ENCODE measurements at regions not wholly inside any gene's neighbourhood (a gene's known extent, or its start where the extent isn't known, plus 50 kb on each side); places are given as distances from the start of the nearest gene placed in this dataset.

DNA sequence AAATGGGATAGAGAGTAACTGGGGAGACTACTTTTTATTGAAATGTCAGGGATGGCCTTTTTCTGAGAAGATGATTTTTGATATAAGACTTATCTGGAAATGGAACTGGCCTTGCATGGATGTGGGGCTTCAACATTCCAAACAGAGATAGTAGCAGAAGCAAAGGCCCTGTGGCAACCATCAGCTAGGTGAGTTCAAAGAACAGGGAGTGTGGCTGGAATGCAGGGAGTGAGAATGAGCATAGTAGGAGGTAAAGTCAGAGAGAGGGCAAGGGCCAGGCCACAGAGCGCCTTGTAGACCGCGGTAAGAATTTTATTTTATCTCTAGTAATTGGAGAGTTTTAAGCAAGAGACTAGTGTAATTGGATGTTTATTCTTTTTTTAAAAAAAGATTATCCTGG is 227.0 kb upstream of the B3GALT2 start:
- Histone ChIP-seq H4K12ac (ENCODE audit: low read depth, low read length) (no peak overlapping the region), H3K18ac (ENCODE audit: low read length) (no peak overlapping the region), H4K8ac (ENCODE audit: low read depth, low read length) (no peak overlapping the region), H2BK5ac (ENCODE audit: low read depth, low read length, poor library complexity) (no peak overlapping the region), H3K4me3 (ENCODE audit: low read depth, low read length) (no peak overlapping the region), H4K91ac (ENCODE audit: low read depth, low read length) (no peak overlapping the region), H3K4me1 (ENCODE audit: control insufficient read depth in 1 of 2, insufficient read depth in 2 of 2, low read length in 2 of 2) (no peaks in the 10 kb centered on the region), H3K79me2 (ENCODE audit: control insufficient read depth, insufficient read depth, low read length, poor library complexity) (no peaks in the 10 kb centered on the region), H2AFZ (ENCODE audit: insufficient read depth, low read length, poor library complexity) (no peak overlapping the region), H2AK5ac (ENCODE audit: low read length) (no peak overlapping the region), H3K9me3 (ENCODE audit: insufficient read depth, low read depth, low read length) (no peaks in the 10 kb centered on the region), H2BK12ac (ENCODE audit: low read length) (no peak overlapping the region), H3K79me1 (ENCODE audit: low read length) (no peaks in the 10 kb centered on the region), H3K9ac (ENCODE audit: low read length) (no peak overlapping the region), H3K27ac (ENCODE audit: low read depth, low read length) (no peak overlapping the region), H3K14ac (ENCODE audit: low read length) (no peak overlapping the region), H3K27me3 (ENCODE audit: insufficient read depth, low read length) (no peaks in the 10 kb centered on the region), H3K36me3 (ENCODE audit: control insufficient read depth in 1 of 2, insufficient read depth in 2 of 2, low read length in 2 of 2) (no peaks in the 10 kb centered on the region), H3K4me2 (ENCODE audit: low read length) (no peak overlapping the region), H3K23ac (ENCODE audit: low read length) (no peak overlapping the region), H2BK120ac (ENCODE audit: insufficient read depth, low read length, poor library complexity) (no peak overlapping the region), H3K4ac (ENCODE audit: low read depth, low read length) (no peak overlapping the region)
- WGBS (ENCODE audit: extremely low coverage, insufficient coverage, insufficient read length): no CpG with 5 or more reads among the region's 3 CpGs
- DNase-seq: peak; percentile 59 to 72

DNA sequence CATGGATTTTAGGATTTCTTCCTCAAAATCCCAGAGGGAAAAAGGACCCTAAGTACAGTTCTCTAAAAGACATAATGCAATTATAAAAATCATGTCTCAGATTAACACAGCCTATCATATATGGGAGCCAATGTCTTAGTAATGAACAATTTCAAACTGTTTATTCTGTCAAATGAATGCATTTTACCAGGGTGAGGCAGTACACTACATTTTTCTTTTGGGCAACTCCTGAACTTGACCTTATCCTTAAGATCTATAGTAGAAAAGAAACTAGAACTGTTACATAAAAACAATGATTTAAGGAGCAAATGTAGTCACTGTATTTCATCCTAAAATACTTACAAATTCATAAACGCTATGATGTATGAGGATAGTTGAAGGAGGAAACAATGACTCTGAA is 226.3 kb upstream of the B3GALT2 start:
- Histone ChIP-seq H3K27me3 (ENCODE audit: insufficient read depth, low read length) (no peaks in the 10 kb centered on the region), H3K9me3 (ENCODE audit: insufficient read depth, low read depth, low read length) (no peaks in the 10 kb centered on the region), H3K79me2 (ENCODE audit: control insufficient read depth, insufficient read depth, low read length, poor library complexity) (no peaks in the 10 kb centered on the region), H2BK5ac (ENCODE audit: low read depth, low read length, poor library complexity) (no peak overlapping the region), H3K4me3 (ENCODE audit: low read depth, low read length) (no peak overlapping the region), H3K4me1 (ENCODE audit: control insufficient read depth in 1 of 2, insufficient read depth in 2 of 2, low read length in 2 of 2) (peaks cover 0 to 6% of the 10 kb centered on the region in 2 experiments), H3K4me2 (ENCODE audit: low read length) (no peak overlapping the region), H2AK5ac (ENCODE audit: low read length) (no peak overlapping the region), H3K9ac (ENCODE audit: low read length) (no peak overlapping the region), H3K14ac (ENCODE audit: low read length) (no peak overlapping the region), H3K4ac (ENCODE audit: low read depth, low read length) (no peak overlapping the region), H3K36me3 (ENCODE audit: control insufficient read depth in 1 of 2, insufficient read depth in 2 of 2, low read length in 2 of 2) (no peaks in the 10 kb centered on the region), H4K12ac (ENCODE audit: low read depth, low read length) (no peak overlapping the region), H3K23ac (ENCODE audit: low read length) (no peak overlapping the region), H4K8ac (ENCODE audit: low read depth, low read length) (no peak overlapping the region), H2BK12ac (ENCODE audit: low read length) (no peak overlapping the region), H3K18ac (ENCODE audit: low read length) (no peak overlapping the region), H3K79me1 (ENCODE audit: low read length) (peaks cover 5% of the 10 kb centered on the region), H4K91ac (ENCODE audit: low read depth, low read length) (no peak overlapping the region), H2BK120ac (ENCODE audit: insufficient read depth, low read length, poor library complexity) (no peak overlapping the region), H2AFZ (ENCODE audit: insufficient read depth, low read length, poor library complexity) (no peak overlapping the region), H3K27ac (ENCODE audit: low read depth, low read length) (no peak overlapping the region)
- no CpG with 5 or more reads among the region's 1 CpG for WGBS (ENCODE audit: extremely low coverage, insufficient coverage, insufficient read length)
- no peak for DNase-seq

- H3K4me2 ChIP-seq (ENCODE audit: low read length): no peak overlapping the region
- no peak overlapping the region for H3K4me3 ChIP-seq (ENCODE audit: low read depth, low read length)
- H3K4ac ChIP-seq (ENCODE audit: low read depth, low read length): no peak overlapping the region
- H2AFZ ChIP-seq (ENCODE audit: insufficient read depth, low read length, poor library complexity): no peak overlapping the region
- H3K9ac ChIP-seq (ENCODE audit: low read length): no peak overlapping the region
- no peak overlapping the region for H3K14ac ChIP-seq (ENCODE audit: low read length)
- peaks cover 0 to 6% of the 10 kb centered on the region in 2 experiments for H3K4me1 ChIP-seq (ENCODE audit: control insufficient read depth in 1 of 2, insufficient read depth in 2 of 2, low read length in 2 of 2)
- H3K79me1 ChIP-seq (ENCODE audit: low read length): peaks cover 5% of the 10 kb centered on the region
- H4K91ac ChIP-seq (ENCODE audit: low read depth, low read length): no peak overlapping the region
- no peaks in the 10 kb centered on the region for H3K27me3 ChIP-seq (ENCODE audit: insufficient read depth, low read length)
- no peak for DNase-seq
- H2BK12ac ChIP-seq (ENCODE audit: low read length): no peak overlapping the region
- H3K18ac ChIP-seq (ENCODE audit: low read length): no peak overlapping the region
- no peak overlapping the region for H3K23ac ChIP-seq (ENCODE audit: low read length)
- H2AK5ac ChIP-seq (ENCODE audit: low read length): no peak overlapping the region
- H4K8ac ChIP-seq (ENCODE audit: low read depth, low read length): no peak overlapping the region
- H2BK120ac ChIP-seq (ENCODE audit: insufficient read depth, low read length, poor library complexity): no peak overlapping the region
- no peak overlapping the region for H2BK5ac ChIP-seq (ENCODE audit: low read depth, low read length, poor library complexity)
- H3K79me2 ChIP-seq (ENCODE audit: control insufficient read depth, insufficient read depth, low read length, poor library complexity): no peaks in the 10 kb centered on the region
- no peaks in the 10 kb centered on the region for H3K36me3 ChIP-seq (ENCODE audit: control insufficient read depth in 1 of 2, insufficient read depth in 2 of 2, low read length in 2 of 2)
- no CpG with 5 or more reads among the region's 5 CpGs for WGBS (ENCODE audit: extremely low coverage, insufficient coverage, insufficient read length)
- H3K9me3 ChIP-seq (ENCODE audit: insufficient read depth, low read depth, low read length): no peaks in the 10 kb centered on the region
- no peak overlapping the region for H4K12ac ChIP-seq (ENCODE audit: low read depth, low read length)
- H3K27ac ChIP-seq (ENCODE audit: low read depth, low read length): no peak overlapping the region
Measured at GRCh38 chr1:193411714-193412113, 225.3 kb upstream of the B3GALT2 start.

DNA sequence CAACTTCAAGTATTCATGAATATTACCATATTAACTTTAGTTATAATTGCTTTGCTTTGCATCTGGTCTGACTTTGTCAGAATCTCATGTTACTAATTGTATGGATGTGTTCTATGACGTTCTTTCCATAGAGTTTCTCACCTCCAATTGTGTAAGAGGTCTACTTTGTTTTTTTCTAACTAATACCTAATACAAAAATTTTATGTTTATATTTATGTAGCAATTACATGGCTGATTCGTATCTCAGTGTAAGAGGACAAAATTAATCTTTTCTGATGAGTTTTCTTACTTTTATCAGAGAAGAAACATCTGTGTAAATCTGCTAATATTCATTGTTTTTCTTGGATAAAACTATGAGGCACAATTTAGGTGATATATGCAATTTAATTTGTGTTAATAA is 224.8 kb upstream of the B3GALT2 start:
- Histone ChIP-seq H3K27ac (ENCODE audit: low read depth, low read length) (no peak overlapping the region), H3K18ac (ENCODE audit: low read length) (no peak overlapping the region), H4K91ac (ENCODE audit: low read depth, low read length) (no peak overlapping the region), H3K79me1 (ENCODE audit: low read length) (peaks cover 5% of the 10 kb centered on the region), H3K4me3 (ENCODE audit: low read depth, low read length) (no peak overlapping the region), H2BK5ac (ENCODE audit: low read depth, low read length, poor library complexity) (no peak overlapping the region), H3K79me2 (ENCODE audit: control insufficient read depth, insufficient read depth, low read length, poor library complexity) (no peaks in the 10 kb centered on the region), H2AK5ac (ENCODE audit: low read length) (no peak overlapping the region), H3K23ac (ENCODE audit: low read length) (no peak overlapping the region), H2BK12ac (ENCODE audit: low read length) (no peak overlapping the region), H3K9ac (ENCODE audit: low read length) (no peak overlapping the region), H3K36me3 (ENCODE audit: control insufficient read depth in 1 of 2, insufficient read depth in 2 of 2, low read length in 2 of 2) (no peaks in the 10 kb centered on the region), H3K14ac (ENCODE audit: low read length) (no peak overlapping the region), H3K27me3 (ENCODE audit: insufficient read depth, low read length) (no peaks in the 10 kb centered on the region), H3K4me1 (ENCODE audit: control insufficient read depth in 1 of 2, insufficient read depth in 2 of 2, low read length in 2 of 2) (peaks cover 0 to 6% of the 10 kb centered on the region in 2 experiments), H4K12ac (ENCODE audit: low read depth, low read length) (no peak overlapping the region), H3K4me2 (ENCODE audit: low read length) (no peak overlapping the region), H4K8ac (ENCODE audit: low read depth, low read length) (no peak overlapping the region), H3K9me3 (ENCODE audit: insufficient read depth, low read depth, low read length) (no peaks in the 10 kb centered on the region), H2AFZ (ENCODE audit: insufficient read depth, low read length, poor library complexity) (no peak overlapping the region), H3K4ac (ENCODE audit: low read depth, low read length) (no peak overlapping the region), H2BK120ac (ENCODE audit: insufficient read depth, low read length, poor library complexity) (no peak overlapping the region)
- DNase-seq: no peak
- no CpG with 5 or more reads among the region's 2 CpGs for WGBS (ENCODE audit: extremely low coverage, insufficient coverage, insufficient read length)
